HEK293 (cell line): ENCODE measurements at regions not wholly inside any gene's neighbourhood (a gene's known extent, or its start where the extent isn't known, plus 50 kb on each side); places are given as distances from the start of the nearest gene placed in this dataset.

Source experiments
- CTCF ChIA-PET: fragments of 350-600 bp; formaldehyde crosslinking; extraction: SDS; loops from one replicate; lab custom pipeline; 2021; ENCODE audit warnings: antibody characterized with exemption; lab: Yijun Ruan, JAX
- POLR2A ChIA-PET: fragments of 300-600 bp; formaldehyde crosslinking; extraction: SDS; loops from one replicate; lab custom pipeline; 2020; ENCODE audit warnings: antibody characterized with exemption, inconsistent platforms; lab: Yijun Ruan, JAX
- H3K27ac ChIP-seq: fragments of 200-500 bp; sonication (Bioruptor generic); 2 replicates; pipeline ENCODE4 v1.5.1; 2014; ENCODE audit warnings: low read depth, low read length, control low read depth, inconsistent platforms; ENCODE audit errors: extremely low read depth
- H3K36me3 ChIP-seq, 2 experiments: fragments of 200-500 bp in 1 of 2; sonication (Bioruptor generic) in 1 of 2; 1 replicate in 1 of 2; 2 replicates in 1 of 2; pipeline ENCODE4 v1.5.1; 2014 to 2017; ENCODE audit warnings: inconsistent platforms in 2 of 2, low read length in 2 of 2; ENCODE audit not compliant: control insufficient read depth in 2 of 2, insufficient read depth in 1 of 2
- H3K4me1 ChIP-seq: fragments of 200-500 bp; sonication (Bioruptor generic); 2 replicates; pipeline ENCODE4 v1.5.1; 2014; ENCODE audit warnings: mild to moderate bottlenecking, low read length, inconsistent platforms; ENCODE audit not compliant: control insufficient read depth, insufficient read depth
- H3K4me3 ChIP-seq: 2 replicates; pipeline ENCODE4 v1.5.1; 2011; ENCODE audit warnings: low read depth, mild to moderate bottlenecking, control low read depth, low read length, moderate library complexity
- H3K9me3 ChIP-seq: fragments of 200-500 bp; sonication (Bioruptor generic); 2 replicates; pipeline ENCODE4 v1.5.1; 2014; ENCODE audit warnings: low read depth, low read length, inconsistent platforms; ENCODE audit not compliant: control insufficient read depth, insufficient read depth
- BCL11A ChIP-seq: fragments of 450-650 bp; formaldehyde crosslinking; IDR thresholded peaks from 2 replicates; pipeline ENCODE4 v1.5.1; 2016; ENCODE audit warnings: low read depth, missing biosample characterization, missing genetic modification characterization
- BCL11B ChIP-seq: fragments of 450-650 bp; formaldehyde crosslinking; IDR thresholded peaks from 2 replicates; pipeline ENCODE4 v1.5.1; 2016; ENCODE audit warnings: low read depth, missing biosample characterization, missing genetic modification characterization
- KLF7 ChIP-seq: fragments of 450-650 bp; formaldehyde crosslinking; IDR thresholded peaks from 2 replicates; pipeline ENCODE4 v1.5.1; 2016; ENCODE audit warnings: missing biosample characterization, missing genetic modification characterization, borderline replicate concordance
- KLF9 ChIP-seq: fragments of 450-650 bp; formaldehyde crosslinking; IDR thresholded peaks from 2 replicates; pipeline ENCODE4 v1.5.1; 2016; ENCODE audit warnings: missing biosample characterization, missing genetic modification characterization, low read depth
- PBX3 ChIP-seq: sonication (generic); formaldehyde crosslinking; IDR thresholded peaks from 2 replicates; pipeline ENCODE4 v1.8.1; 2022; ENCODE audit warnings: mild to moderate bottlenecking, moderate library complexity, missing genetic modification reagents
- PRDM6 ChIP-seq: fragments of 450-650 bp; formaldehyde crosslinking; IDR thresholded peaks from 2 replicates; pipeline ENCODE4 v1.5.1; 2017; ENCODE audit warnings: missing biosample characterization, missing genetic modification characterization
- ZNF132 ChIP-seq: fragments of 450-650 bp; formaldehyde crosslinking; IDR thresholded peaks from 2 replicates; pipeline ENCODE4 v1.5.1; 2017; ENCODE audit warnings: missing biosample characterization, missing genetic modification characterization, borderline replicate concordance
- ZNF155 ChIP-seq: fragments of 450-650 bp; formaldehyde crosslinking; IDR thresholded peaks from 2 replicates; pipeline ENCODE4 v1.5.1; 2016; ENCODE audit warnings: missing biosample characterization, missing genetic modification characterization
- ZNF274 ChIP-seq, 2 experiments: fragments of 200-500 bp in 1 of 2; fragments of 450-650 bp in 1 of 2; sonication (Bioruptor generic) in 1 of 2; formaldehyde crosslinking in 1 of 2; IDR thresholded peaks; 2 replicates each; pipeline versions ENCODE4 v1.5.1 to v1.6.1; 2014 to 2016; ENCODE audit warnings: borderline replicate concordance in 1 of 2, inconsistent platforms in 1 of 2, low read length in 1 of 2, missing biosample characterization in 1 of 2, missing genetic modification characterization in 1 of 2
- ZNF324 ChIP-seq: fragments of 450-650 bp; formaldehyde crosslinking; IDR thresholded peaks from 2 replicates; pipeline ENCODE4 v1.5.1; 2016; ENCODE audit warnings: missing biosample characterization, missing genetic modification characterization
- ZNF341 ChIP-seq: fragments of 450-650 bp; formaldehyde crosslinking; IDR thresholded peaks from 2 replicates; pipeline ENCODE4; 2016; ENCODE audit warnings: low read depth, missing biosample characterization, missing genetic modification characterization
- ZNF350 ChIP-seq: fragments of 450-650 bp; formaldehyde crosslinking; IDR thresholded peaks from 2 replicates; pipeline ENCODE4 v1.5.0; 2017; ENCODE audit warnings: missing biosample characterization, mild to moderate bottlenecking, missing genetic modification characterization
- ZNF473 ChIP-seq: fragments of 450-650 bp; formaldehyde crosslinking; IDR thresholded peaks from 2 replicates; pipeline ENCODE4 v1.5.1; 2017; ENCODE audit warnings: missing biosample characterization, missing genetic modification characterization
- ZNF623 ChIP-seq: fragments of 450-650 bp; formaldehyde crosslinking; IDR thresholded peaks from 2 replicates; pipeline ENCODE4 v1.5.1; 2016; ENCODE audit warnings: missing biosample characterization, missing genetic modification characterization
- ZNF629 ChIP-seq: fragments of 450-650 bp; formaldehyde crosslinking; IDR thresholded peaks from 2 replicates; pipeline ENCODE4 v1.5.1; 2017; ENCODE audit warnings: missing biosample characterization, missing genetic modification characterization
- ZNF747 ChIP-seq: fragments of 450-650 bp; formaldehyde crosslinking; IDR thresholded peaks from 2 replicates; pipeline ENCODE4 v1.5.1; 2016; ENCODE audit warnings: missing biosample characterization, missing genetic modification characterization
- ZNF777 ChIP-seq: fragments of 450-650 bp; formaldehyde crosslinking; IDR thresholded peaks from 2 replicates; pipeline ENCODE4 v1.5.1; 2017; ENCODE audit warnings: missing biosample characterization, missing genetic modification characterization, borderline replicate concordance
- ZNF837 ChIP-seq: fragments of 450-650 bp; formaldehyde crosslinking; IDR thresholded peaks from 2 replicates; pipeline ENCODE4 v1.5.1; 2016; ENCODE audit warnings: missing biosample characterization, missing genetic modification characterization
- ZSCAN30 ChIP-seq: fragments of 450-650 bp; IDR thresholded peaks from 2 replicates; pipeline ENCODE4 v1.5.1; 2018; ENCODE audit warnings: missing biosample characterization, mild to moderate bottlenecking, missing genetic modification characterization, moderate library complexity
- TF ChIP-seq, protein P1 (sequence below): fragments of 450-650 bp; formaldehyde crosslinking; IDR thresholded peaks from 2 replicates; pipeline ENCODE4 v1.5.1; 2016; ENCODE audit warnings: missing biosample characterization, missing genetic modification characterization, low read depth
- TF ChIP-seq, protein P2 (sequence below): fragments of 450-650 bp; formaldehyde crosslinking; IDR thresholded peaks from 2 replicates; pipeline ENCODE4 v1.5.1; 2016; ENCODE audit warnings: missing biosample characterization, missing genetic modification characterization

GRCh38 chr16:64434526-64435069, 687.3 kb downstream of the CDH11 start (continued):
- TF ChIP-seq ZNF274 (IDR thresholded peaks at IDR 0.05; ENCODE audit: low read length) (no peak), ZNF274 (tag by site-specific recombination; IDR thresholded peaks at IDR 0.05; ENCODE audit: borderline replicate concordance) (no peak)

DNA sequence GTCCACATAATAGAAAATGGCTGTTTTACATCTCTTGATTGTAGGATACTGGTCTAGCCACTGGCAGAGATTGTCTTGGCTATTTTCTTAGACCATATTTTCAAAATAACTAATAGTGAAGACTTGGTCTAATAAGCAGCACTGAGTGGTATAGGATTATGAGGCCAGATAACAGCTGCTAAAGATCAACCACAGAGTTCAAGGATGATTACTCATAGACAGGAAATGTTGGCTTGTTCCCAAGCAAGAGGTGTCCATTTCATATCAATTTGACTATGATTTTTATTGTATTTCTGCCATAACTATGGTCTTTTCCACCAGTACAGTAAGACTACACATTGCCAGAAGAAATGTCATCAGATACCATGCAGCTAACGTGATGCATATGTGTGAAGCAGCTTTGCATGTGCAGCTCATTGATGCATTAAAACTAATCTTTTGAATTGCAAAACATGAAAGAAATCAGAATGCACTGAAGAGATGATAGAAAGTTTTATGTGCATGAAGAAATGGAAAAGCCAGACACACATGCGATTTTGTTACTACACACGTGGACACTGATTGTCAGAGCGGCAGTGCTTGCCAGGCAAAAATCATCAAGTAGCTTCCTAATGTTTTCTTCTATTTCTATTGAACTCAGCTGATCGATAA, 693.3 kb downstream of the CDH11 start:
- Histone ChIP-seq H3K9me3 (no peaks in the 10 kb centered on the region), H3K4me1 (no peaks in the 10 kb centered on the region), H3K4me3 (no peak overlapping the region), H3K36me3 (no peaks in the 10 kb centered on the region), H3K27ac (no peak overlapping the region)
- CTCF ChIA-PET, result interaction anchor here (0.7 to 1.2 kb wide), 2 partner anchors 685 to 748 kb away, joined by 3 to 4 read pairs; no protein-coding TSS in a partner anchor
- no peak for TF ChIP-seq BCL11A (tag by site-specific recombination)
- no peak for TF ChIP-seq PRDM6
- TF ChIP-seq, protein P1, sequence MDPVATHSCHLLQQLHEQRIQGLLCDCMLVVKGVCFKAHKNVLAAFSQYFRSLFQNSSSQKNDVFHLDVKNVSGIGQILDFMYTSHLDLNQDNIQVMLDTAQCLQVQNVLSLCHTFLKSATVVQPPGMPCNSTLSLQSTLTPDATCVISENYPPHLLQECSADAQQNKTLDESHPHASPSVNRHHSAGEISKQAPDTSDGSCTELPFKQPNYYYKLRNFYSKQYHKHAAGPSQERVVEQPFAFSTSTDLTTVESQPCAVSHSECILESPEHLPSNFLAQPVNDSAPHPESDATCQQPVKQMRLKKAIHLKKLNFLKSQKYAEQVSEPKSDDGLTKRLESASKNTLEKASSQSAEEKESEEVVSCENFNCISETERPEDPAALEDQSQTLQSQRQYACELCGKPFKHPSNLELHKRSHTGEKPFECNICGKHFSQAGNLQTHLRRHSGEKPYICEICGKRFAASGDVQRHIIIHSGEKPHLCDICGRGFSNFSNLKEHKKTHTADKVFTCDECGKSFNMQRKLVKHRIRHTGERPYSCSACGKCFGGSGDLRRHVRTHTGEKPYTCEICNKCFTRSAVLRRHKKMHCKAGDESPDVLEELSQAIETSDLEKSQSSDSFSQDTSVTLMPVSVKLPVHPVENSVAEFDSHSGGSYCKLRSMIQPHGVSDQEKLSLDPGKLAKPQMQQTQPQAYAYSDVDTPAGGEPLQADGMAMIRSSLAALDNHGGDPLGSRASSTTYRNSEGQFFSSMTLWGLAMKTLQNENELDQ (tag by site-specific recombination), result no peak
- no peak for TF ChIP-seq ZNF473 (tag by site-specific recombination)
- TF ChIP-seq ZNF155 (tag by site-specific recombination), result no peak
- TF ChIP-seq BCL11B (tag by site-specific recombination), result no peak
- TF ChIP-seq ZNF837 (tag by site-specific recombination), result no peak
- no peak for TF ChIP-seq ZNF132
- TF ChIP-seq KLF7 (tag by site-specific recombination), result no peak
- TF ChIP-seq KLF9 (tag by site-specific recombination), result no peak
- TF ChIP-seq, protein P2, sequence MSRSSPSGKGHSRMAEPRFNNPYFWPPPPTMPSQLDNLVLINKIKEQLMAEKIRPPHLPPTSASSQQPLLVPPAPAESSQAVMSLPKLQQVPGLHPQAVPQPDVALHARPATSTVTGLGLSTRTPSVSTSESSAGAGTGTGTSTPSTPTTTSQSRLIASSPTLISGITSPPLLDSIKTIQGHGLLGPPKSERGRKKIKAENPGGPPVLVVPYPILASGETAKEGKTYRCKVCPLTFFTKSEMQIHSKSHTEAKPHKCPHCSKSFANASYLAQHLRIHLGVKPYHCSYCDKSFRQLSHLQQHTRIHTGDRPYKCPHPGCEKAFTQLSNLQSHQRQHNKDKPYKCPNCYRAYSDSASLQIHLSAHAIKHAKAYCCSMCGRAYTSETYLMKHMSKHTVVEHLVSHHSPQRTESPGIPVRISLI (tag by site-specific recombination), result no peak
- TF ChIP-seq ZNF629 (tag by site-specific recombination), result no peak
- no peak for TF ChIP-seq ZSCAN30 (tag by site-specific recombination)
- TF ChIP-seq ZNF777 (tag by site-specific recombination), result no peak
- no peak for TF ChIP-seq PBX3 (CRISPR knock-in tag)
- no peak for TF ChIP-seq ZNF350 (tag by site-specific recombination)
- TF ChIP-seq ZNF747 (tag by site-specific recombination), result no peak
- no peak for TF ChIP-seq ZNF324 (tag by site-specific recombination)
- TF ChIP-seq ZNF341 (tag by site-specific recombination), result no peak
- TF ChIP-seq ZNF623 (tag by site-specific recombination), result no peak
- POLR2A ChIA-PET, result no interaction called here
